Stimulated activated CD8-positive, alpha-beta memory T cell treated with anti-CD3 and anti-CD28 coated beads, Interleukin-15, amount 100 ng/mL, for 24 hours (primary cell): ENCODE measurements at regions not wholly inside any gene's neighbourhood (a gene's known extent, or its start where the extent isn't known, plus 50 kb on each side); places are given as distances from the start of the nearest gene placed in this dataset.

Experiments used
- DNase-seq: peaks from one replicate; pipeline ENCODE4 v3.0.0-alpha.2; 2020; ENCODE audit warnings: low read depth

DNA sequence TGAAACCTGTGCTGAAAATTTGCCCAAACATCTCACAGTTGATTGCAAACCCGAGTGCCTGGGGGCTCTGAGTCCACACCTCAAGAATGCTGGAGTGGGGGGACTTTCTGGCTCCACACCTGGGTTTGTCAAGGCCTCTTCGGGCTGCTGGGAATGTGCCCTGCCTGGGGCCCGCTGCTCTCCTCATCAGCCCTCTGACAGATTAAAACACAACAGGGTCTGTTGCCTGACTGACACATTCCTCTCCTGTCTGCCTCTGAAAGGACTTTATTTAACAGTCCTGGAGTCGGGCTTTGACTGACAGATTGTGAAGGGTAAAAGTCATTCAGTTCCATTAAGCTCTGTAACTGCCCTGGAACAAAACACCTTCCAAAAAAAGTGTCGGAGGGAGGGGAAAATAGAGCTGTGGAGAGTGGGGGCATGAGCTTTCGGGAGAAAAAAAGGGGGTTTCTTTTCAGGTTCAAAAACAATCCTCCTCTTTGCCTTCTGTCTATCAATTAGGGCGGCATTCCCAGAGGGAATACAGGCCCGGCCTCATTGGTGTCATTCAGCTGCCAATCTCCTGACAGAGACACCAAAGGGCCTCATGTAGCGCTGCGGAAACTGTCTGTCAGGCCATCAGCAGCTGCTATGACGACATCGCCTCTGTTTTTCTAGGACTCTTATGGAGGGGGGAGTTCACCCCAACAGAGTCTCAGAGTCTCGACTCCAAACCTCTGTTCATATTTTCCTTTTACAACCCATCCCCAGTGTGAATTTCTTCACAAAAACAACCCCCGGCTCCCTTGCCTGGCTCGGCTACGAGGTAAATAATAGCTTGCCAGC, 398.8 kb upstream of the NFE2L3 start:
- no peak for DNase-seq

DNA sequence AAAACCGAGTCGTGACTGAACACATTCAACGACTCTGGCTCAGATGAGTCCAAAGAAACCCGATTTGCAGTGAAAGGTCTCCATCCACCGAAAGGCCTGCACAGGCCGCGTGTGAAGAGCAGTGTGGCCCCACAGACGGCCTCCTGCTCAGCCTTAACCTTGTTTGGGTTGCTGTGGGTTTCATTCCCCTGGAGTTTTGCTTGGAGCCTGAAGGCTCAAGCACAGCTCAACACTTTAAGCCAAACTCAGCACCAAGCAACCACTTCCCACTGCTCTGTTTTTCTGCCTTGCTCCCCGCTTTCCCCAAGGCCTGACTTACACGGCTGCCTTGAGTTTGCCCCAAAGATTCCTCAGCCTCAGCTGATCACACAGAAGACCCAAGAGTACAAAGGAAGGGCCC, 398.2 kb upstream of the NFE2L3 start:
- no peak for DNase-seq

- no peak for DNase-seq
Measured at GRCh38 chr7:25754333-25754732, 397.7 kb upstream of the NFE2L3 start.

DNA sequence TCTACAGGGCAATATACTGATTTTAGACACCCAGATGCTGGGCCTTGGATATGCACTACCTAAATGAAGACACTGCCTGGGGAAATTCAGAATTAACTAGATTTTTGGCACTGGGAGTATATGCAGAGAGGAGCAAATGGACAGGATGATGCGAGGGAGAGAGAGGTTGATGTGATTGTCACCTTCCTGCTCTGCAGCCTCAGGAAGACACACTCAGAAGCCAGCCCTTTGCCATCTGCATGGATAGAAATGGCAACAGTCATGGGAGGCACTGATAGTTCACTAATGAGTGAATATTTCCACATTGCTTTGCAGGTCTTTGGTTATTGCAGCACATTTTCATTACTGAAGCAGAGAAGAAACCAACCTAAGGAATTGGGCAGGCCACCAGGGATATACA, 397.2 kb upstream of the NFE2L3 start:
- DNase-seq, result no peak

- no peak for DNase-seq
Measured at GRCh38 chr7:25756601-25757000, 395.4 kb upstream of the NFE2L3 start.

- no peak for DNase-seq
Measured at GRCh38 chr7:25758559-25758958, 393.4 kb upstream of the NFE2L3 start.

- DNase-seq, result no peak
Measured at GRCh38 chr7:25759286-25759685, 392.7 kb upstream of the NFE2L3 start.

DNA sequence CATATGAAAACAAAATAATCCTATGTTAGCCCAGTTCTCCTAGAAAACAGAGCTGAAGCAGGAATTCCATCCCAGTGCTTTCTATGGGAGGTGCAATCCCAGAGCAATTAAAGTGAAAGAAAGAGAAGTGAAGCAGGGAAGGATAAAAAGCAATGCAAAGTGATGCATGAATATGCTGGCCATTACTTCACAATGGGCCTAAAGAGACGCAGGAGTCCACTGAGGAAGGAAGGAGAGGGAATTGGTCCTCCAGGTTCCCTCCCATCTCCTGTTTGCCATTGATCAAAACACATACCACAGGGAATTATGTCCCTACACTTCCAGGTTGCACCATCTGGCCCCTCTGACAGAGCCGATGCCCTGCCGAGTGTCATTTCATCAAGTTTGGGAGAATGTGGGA, 392.2 kb upstream of the NFE2L3 start:
- DNase-seq, result no peak

DNA sequence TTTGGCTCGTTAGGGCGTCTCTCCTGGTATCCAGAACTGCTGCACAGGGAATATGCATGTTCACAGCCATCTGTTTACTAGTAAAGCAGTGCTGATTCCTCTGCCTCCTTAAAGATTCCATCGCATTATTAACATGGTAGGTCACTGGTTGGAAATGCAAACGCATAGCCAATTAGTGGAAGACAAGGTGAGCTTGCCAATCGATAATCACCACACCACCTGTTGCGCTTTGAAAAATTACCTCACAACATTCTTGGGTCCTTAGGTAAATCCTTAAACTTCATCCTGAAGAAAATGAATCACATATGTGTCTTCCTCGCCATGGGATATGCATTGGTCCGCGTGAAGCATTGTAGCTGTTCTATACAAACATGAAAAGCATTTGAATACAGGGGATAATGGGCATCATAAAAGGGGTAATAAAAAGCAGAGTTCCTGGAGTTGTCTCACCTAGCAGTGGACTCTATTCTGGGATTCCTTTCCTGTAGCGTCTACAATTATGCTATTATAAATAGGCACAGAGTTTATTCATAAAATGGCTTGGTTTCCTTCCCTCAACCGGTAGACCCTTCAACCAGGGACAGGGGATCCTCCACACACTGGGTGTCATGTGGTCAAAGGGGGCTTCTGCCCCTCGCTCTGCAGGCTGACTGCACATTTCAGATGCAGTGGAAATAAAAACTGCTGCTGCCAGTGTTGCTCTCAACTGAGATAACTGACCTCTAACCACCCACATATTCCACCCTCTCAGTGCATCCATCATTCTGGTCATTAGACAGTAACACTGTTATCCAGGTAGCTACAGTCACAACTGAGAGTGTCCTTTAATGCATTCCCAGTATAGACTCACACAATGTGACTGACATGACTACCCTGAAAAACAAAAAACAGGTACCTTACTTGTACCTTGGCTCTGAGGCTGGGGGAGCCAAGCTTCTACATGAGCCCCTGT, 389.2 kb upstream of the NFE2L3 start:
- no peak for DNase-seq

DNA sequence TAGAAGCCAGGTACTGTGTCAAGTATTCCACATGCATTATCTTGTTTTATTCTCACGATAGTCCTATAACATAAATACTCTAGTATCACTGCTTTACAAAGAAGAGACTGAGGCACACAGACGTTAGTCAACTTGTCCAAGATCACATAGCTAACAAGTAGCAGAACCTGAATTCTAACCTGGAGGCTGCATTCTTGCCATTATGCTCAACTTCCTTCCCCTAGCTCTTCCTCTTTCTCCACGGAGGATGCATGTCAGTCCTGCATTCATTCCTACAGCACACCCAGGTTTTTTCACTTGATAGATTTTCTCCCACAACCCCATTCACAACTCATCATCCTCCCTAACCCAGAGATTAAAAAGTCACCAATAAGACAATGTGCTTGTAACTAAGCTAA, 388.5 kb upstream of the NFE2L3 start:
- DNase-seq, result no peak

GRCh38 chr7:25765110-25765655, 386.8 kb upstream of the NFE2L3 start:
- no peak for DNase-seq

DNA sequence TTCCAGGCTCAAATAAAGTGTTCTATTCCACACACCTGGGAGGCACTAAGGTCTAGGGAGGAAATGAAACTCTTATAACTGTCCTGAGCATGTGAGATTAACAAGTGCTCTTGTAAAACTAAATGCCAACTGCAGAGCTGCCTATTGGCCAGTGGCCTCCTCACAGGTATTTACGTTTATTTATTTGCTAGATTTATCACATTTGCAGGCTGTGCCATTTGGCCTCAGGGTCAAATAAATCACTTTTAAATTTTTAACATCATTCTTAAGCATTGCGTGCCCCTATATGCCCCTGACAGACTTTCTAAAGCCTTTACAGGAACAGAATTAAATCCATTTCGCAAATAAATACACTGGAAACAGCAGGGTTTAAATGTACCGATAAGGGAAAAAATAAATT, 381.8 kb upstream of the NFE2L3 start:
- no peak for DNase-seq

DNA sequence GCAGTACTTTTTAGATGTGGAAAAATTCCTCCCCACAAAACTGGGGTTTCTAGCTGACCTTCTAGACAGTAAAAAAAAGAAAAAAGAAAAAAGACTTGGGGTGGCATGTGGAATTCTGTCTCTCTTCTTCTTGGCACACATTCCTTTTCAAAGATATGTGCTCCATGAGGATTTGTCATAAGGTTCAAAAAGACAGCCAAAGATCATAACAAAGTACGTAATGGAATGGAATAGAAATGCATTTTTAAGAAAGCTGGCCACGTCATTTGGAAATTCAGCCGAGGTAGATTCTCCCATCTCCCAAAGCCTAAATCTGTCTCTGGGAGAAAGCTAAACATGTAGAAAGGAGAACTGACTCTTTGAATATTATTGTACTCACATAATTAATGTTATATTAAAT, 381.3 kb upstream of the NFE2L3 start:
- DNase-seq, result no peak

DNA sequence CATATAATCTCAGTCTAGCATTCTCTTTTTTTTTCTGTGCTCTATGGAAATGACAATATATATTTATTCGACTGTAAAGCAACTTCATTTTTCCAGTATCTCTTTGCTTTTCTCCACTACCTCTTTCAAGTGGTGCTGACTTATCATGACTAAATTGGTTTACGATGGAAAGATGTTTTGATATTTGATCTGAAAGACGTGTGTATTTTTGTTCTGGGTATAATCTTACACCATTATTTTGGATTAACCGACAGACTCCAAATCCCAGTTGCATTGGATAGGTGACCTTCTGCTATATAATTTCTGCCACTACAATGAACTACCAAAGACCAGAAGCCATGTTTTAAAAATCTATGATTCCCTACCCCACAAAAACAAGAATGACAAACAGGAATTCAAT, 380.5 kb upstream of the NFE2L3 start:
- no peak for DNase-seq

GRCh38 chr7:25772802-25773201, 379.2 kb upstream of the NFE2L3 start:
- no peak for DNase-seq

DNA sequence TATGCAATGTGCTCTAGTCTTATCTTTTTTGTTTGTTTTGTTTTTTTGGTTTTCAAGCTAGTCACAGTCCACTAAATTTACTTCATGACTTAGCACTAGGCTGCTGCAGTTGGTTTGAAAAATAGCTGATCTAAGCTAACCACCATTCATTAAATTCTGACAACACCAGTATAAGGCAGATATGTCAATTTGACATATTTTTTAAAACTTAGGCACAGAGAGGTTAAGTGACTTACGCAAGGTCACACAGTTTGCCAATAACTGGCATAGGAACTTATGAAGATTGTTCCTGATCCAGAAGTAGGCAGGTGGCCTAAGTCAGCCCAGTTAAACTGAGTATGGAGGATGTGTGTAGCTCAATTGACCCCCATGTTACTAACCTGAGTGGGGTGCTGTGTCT, 377.3 kb upstream of the NFE2L3 start:
- DNase-seq, result no peak

GRCh38 chr7:25775570-25775969, 376.4 kb upstream of the NFE2L3 start:
- no peak for DNase-seq

DNA sequence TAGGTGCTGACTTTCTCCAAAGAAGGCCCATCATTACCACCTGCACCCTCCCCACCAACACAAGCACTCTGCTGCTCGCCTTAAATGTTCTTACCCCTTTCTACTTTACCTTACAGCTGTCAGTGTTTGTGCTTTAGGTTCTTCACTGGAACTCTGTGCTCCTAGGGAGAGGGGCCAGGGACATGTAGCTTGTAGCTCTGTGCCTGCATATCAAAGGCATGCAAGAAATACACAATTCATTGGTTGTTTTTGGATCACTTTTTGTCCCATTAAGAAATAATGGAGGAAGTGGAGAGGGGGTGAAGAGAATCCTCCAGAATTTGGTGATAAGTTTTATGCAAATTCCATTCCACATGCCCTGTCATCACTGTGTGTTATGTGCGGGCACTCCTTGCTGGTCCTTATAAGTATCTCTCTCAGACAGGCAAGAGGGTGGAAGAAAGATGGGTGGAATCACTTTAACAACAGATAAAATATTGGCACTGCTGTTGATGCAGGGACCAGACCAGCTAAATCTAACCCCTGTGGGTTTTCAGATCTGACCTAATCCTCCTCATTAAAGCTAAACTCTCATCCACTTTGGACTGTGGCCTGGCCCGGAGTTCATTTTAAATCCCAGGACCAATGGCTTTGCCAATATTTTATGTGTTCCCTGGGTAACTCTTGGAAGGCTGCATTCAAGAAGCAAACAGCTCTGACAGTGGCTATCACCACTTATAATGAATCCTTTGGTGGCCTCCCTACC, 375.8 kb upstream of the NFE2L3 start:
- DNase-seq, result no peak

GRCh38 chr7:25776744-25777123, 375.3 kb upstream of the NFE2L3 start:
- DNase-seq, result no peak

GRCh38 chr7:25777969-25778708, 373.9 kb upstream of the NFE2L3 start:
- no peak for DNase-seq

- DNase-seq, result no peak
Measured at GRCh38 chr7:25779002-25779546, 372.9 kb upstream of the NFE2L3 start.
